ENCODE measurements at regions not wholly inside any gene's neighbourhood (a gene's known extent, or its start where the extent isn't known, plus 50 kb on each side); places are given as distances from the start of the nearest gene placed in this dataset.

DNA sequence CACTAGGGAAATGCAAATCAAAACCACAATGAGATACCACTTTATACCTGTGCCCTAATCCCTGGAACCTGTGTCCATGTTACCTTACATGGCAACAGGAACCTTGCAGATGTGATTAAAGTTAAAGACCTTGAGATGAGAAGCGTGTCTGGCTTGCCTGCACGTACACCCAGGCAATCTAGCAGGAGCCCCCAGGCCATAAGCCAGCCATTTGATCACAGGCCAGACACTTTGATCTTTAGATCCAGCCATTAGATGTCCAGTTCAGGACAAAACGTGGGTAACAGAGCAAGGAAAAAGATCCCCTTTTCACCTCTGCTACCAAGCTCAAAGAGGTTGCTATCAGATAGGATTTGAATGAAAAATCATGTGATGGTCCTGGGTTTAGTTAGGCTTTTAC is 378.8 kb downstream of the BUD13 start:
- no peak overlapping the region for H3K27ac ChIP-seq (ENCODE audit: low read depth, low read length, poor library complexity, severe bottlenecking)
- H3K27me3 ChIP-seq (ENCODE audit: insufficient read depth, low read length): no peaks in the 10 kb centered on the region
- no peak overlapping the region for H3K4me3 ChIP-seq (ENCODE audit: low read depth, low read length, poor library complexity, severe bottlenecking)
- TF ChIP-seq EZH2 (IDR thresholded peaks at IDR 0.05; ENCODE audit: borderline replicate concordance, low read length): no peak
- TF ChIP-seq, protein P1, sequence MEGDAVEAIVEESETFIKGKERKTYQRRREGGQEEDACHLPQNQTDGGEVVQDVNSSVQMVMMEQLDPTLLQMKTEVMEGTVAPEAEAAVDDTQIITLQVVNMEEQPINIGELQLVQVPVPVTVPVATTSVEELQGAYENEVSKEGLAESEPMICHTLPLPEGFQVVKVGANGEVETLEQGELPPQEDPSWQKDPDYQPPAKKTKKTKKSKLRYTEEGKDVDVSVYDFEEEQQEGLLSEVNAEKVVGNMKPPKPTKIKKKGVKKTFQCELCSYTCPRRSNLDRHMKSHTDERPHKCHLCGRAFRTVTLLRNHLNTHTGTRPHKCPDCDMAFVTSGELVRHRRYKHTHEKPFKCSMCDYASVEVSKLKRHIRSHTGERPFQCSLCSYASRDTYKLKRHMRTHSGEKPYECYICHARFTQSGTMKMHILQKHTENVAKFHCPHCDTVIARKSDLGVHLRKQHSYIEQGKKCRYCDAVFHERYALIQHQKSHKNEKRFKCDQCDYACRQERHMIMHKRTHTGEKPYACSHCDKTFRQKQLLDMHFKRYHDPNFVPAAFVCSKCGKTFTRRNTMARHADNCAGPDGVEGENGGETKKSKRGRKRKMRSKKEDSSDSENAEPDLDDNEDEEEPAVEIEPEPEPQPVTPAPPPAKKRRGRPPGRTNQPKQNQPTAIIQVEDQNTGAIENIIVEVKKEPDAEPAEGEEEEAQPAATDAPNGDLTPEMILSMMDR (IDR thresholded peaks at IDR 0.05; ENCODE audit: low read length): no peak
- H3K4me2 ChIP-seq (ENCODE audit: low read length): no peak overlapping the region
- H4K20me1 ChIP-seq (ENCODE audit: insufficient read depth, low read length): no peaks in the 10 kb centered on the region
- no peak overlapping the region for H2AFZ ChIP-seq (ENCODE audit: low read length)
- no peaks in the 10 kb centered on the region for H3K9me2 ChIP-seq (ENCODE audit: low read depth, low read length)
- H3K36me3 ChIP-seq (ENCODE audit: insufficient read depth, low read length): no peaks in the 10 kb centered on the region
- no peaks in the 10 kb centered on the region for H3K4me1 ChIP-seq (ENCODE audit: insufficient read depth, low read length, severe bottlenecking)
- H3F3A ChIP-seq (ENCODE audit: insufficient read depth, low read length): no peaks in the 10 kb centered on the region
- no peak overlapping the region for H3K9ac ChIP-seq (ENCODE audit: low read length)
- H3K79me2 ChIP-seq (ENCODE audit: insufficient read depth, low read length): no peaks in the 10 kb centered on the region
- H3K9me3 ChIP-seq (ENCODE audit: low read length): no peaks in the 10 kb centered on the region

DNA sequence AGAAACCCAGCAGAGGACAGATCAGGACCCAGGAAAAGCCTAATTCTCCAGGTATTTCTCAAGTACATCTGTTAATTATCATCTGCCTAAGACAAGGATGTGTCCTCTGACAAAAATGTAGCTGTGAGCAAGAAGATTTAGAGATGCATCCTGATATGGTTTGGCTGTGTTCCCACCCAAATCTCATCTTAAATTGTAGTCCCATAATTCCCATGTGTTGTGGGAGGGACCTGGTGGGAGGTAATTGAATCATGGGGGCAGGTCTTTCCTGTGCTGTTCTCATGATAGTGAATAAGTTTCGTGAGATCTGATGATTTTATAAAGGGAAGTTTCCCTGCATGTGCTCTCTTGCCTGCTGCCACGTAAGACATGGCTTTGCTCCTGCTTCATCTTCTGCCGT is 381.8 kb downstream of the BUD13 start:
- no peak overlapping the region for H2AFZ ChIP-seq (ENCODE audit: low read length)
- no peak overlapping the region for H3K4me2 ChIP-seq (ENCODE audit: low read length)
- H3K9me3 ChIP-seq (ENCODE audit: low read length): no peaks in the 10 kb centered on the region
- H3K4me1 ChIP-seq (ENCODE audit: insufficient read depth, low read length, severe bottlenecking): no peaks in the 10 kb centered on the region
- H3K79me2 ChIP-seq (ENCODE audit: insufficient read depth, low read length): no peaks in the 10 kb centered on the region
- no peak overlapping the region for H3K9ac ChIP-seq (ENCODE audit: low read length)
- H4K20me1 ChIP-seq (ENCODE audit: insufficient read depth, low read length): no peaks in the 10 kb centered on the region
- H3K27me3 ChIP-seq (ENCODE audit: insufficient read depth, low read length): no peaks in the 10 kb centered on the region
- no peak for TF ChIP-seq EZH2 (IDR thresholded peaks at IDR 0.05; ENCODE audit: borderline replicate concordance, low read length)
- TF ChIP-seq, protein P1 (IDR thresholded peaks at IDR 0.05; ENCODE audit: low read length): no peak
- no peak overlapping the region for H3K4me3 ChIP-seq (ENCODE audit: low read depth, low read length, poor library complexity, severe bottlenecking)
- H3K27ac ChIP-seq (ENCODE audit: low read depth, low read length, poor library complexity, severe bottlenecking): no peak overlapping the region
- H3K9me2 ChIP-seq (ENCODE audit: low read depth, low read length): no peaks in the 10 kb centered on the region
- no peaks in the 10 kb centered on the region for H3K36me3 ChIP-seq (ENCODE audit: insufficient read depth, low read length)
- no peaks in the 10 kb centered on the region for H3F3A ChIP-seq (ENCODE audit: insufficient read depth, low read length)

DNA sequence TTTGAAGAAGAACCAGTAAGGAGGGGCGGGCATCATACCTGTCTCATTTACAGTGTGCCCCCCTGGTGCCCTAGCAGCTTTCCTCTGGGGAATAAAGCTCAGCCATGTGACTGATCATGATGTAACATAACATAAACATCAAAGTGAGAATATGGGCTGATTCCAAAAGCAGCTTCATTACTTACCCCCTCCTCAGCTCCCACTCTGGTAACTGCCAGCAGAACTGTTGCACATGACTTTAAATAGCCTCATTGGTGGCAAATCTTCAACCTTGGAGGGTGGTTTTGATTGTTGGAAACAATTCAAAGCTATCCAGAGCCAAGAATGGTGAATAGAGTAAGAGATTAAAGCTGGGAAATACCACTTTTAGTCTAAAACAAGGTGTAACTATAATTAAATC is 384.6 kb downstream of the BUD13 start:
- no peaks in the 10 kb centered on the region for H3K36me3 ChIP-seq (ENCODE audit: insufficient read depth, low read length)
- no peak overlapping the region for H3K9ac ChIP-seq (ENCODE audit: low read length)
- H3K4me1 ChIP-seq (ENCODE audit: insufficient read depth, low read length, severe bottlenecking): no peaks in the 10 kb centered on the region
- H3K27me3 ChIP-seq (ENCODE audit: insufficient read depth, low read length): no peaks in the 10 kb centered on the region
- TF ChIP-seq, protein P1 (IDR thresholded peaks at IDR 0.05; ENCODE audit: low read length): no peak
- no peak for TF ChIP-seq EZH2 (IDR thresholded peaks at IDR 0.05; ENCODE audit: borderline replicate concordance, low read length)
- no peaks in the 10 kb centered on the region for H3K9me3 ChIP-seq (ENCODE audit: low read length)
- H3K27ac ChIP-seq (ENCODE audit: low read depth, low read length, poor library complexity, severe bottlenecking): no peak overlapping the region
- no peaks in the 10 kb centered on the region for H3K79me2 ChIP-seq (ENCODE audit: insufficient read depth, low read length)
- H3F3A ChIP-seq (ENCODE audit: insufficient read depth, low read length): no peaks in the 10 kb centered on the region
- no peaks in the 10 kb centered on the region for H3K9me2 ChIP-seq (ENCODE audit: low read depth, low read length)
- H3K4me3 ChIP-seq (ENCODE audit: low read depth, low read length, poor library complexity, severe bottlenecking): no peak overlapping the region
- H4K20me1 ChIP-seq (ENCODE audit: insufficient read depth, low read length): no peaks in the 10 kb centered on the region
- no peak overlapping the region for H3K4me2 ChIP-seq (ENCODE audit: low read length)
- no peak overlapping the region for H2AFZ ChIP-seq (ENCODE audit: low read length)

All from OCI-LY1 (cell line).